ENCODE measurements at regions not wholly inside any gene's neighbourhood (a gene's known extent, or its start where the extent isn't known, plus 50 kb on each side); places are given as distances from the start of the nearest gene placed in this dataset.
"Not testable (repeated sequence)": the region's sequence is repeated elsewhere in the genome, so short reads cannot be mapped to it uniquely, and the experiment has no call there.

- no peak for DNase-seq (ENCODE audit: low read depth in 2 of 2)
Measured at GRCh38 chr9:107588393-107588792, 98.8 kb upstream of the KLF4 start.

GRCh38 chr9:107587191-107587963 is 97.8 kb upstream of the KLF4 start:
- DNase-seq (ENCODE audit: low read depth in 2 of 2) = no peak

DNA sequence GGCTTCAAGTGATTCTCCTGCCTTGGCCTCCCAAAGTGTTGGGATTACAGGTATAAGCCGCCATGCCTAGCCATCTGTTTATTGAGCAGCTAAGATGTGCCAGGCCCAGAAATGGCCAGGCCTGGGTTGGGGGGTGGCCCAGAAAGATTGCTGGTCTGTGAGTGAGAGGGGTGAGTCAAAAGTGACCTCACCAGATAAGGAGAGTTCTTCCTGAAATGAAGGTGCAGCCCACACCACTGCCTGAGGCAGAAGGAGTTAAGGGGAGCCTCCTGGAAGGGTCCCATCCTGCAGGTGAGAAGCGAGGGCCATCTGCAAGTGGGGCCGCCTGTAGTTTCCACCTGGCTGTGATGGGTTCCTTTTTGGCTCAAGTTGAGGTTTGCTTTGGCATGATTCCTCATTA is 96.9 kb upstream of the KLF4 start:
- DNase-seq (ENCODE audit: low read depth in 2 of 2) = no peak

- no peak for DNase-seq (ENCODE audit: low read depth in 2 of 2)
Measured at GRCh38 chr9:107585465-107585864, 95.9 kb upstream of the KLF4 start.

DNA sequence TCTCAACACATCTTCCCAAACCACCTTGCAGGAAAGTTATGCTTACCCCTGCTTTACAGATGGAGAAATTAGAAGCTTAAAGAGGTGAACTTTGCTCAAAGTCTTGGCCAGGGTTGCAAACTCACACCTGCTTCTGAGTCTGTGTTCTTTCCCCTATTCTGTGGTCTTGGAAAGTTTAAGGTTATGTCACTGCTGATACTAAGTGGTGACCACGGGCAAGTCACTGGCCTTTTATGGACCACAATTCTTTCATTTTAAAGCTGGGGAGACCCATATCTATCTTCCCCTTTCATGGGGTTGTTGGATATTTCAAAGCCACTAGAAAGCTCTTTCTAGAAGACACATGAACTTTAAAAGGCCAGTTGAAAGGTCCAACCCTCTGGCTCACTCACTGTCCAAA is 95.4 kb upstream of the KLF4 start:
- DNase-seq (ENCODE audit: low read depth in 2 of 2) = no peak

DNA sequence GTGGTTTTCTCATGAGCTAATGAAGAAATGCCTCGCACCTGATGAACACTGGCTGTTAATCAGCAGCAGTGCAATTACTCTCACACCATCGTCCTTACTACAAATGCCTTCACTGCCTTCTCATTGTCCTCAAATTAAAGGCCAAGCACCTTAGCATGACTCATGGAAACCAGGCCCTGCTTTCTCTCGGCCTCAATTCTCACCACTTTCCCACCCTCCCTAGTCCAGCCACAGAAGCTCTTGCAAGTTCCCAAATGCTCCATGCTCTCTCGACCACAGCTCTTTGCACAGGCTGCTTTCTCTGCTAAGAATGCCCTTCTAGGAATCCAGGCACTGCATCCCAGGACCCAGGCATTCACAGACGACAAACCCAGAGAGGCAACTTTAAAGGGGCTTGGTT is 94.6 kb upstream of the KLF4 start:
- no peak for DNase-seq (ENCODE audit: low read depth in 2 of 2)

DNA sequence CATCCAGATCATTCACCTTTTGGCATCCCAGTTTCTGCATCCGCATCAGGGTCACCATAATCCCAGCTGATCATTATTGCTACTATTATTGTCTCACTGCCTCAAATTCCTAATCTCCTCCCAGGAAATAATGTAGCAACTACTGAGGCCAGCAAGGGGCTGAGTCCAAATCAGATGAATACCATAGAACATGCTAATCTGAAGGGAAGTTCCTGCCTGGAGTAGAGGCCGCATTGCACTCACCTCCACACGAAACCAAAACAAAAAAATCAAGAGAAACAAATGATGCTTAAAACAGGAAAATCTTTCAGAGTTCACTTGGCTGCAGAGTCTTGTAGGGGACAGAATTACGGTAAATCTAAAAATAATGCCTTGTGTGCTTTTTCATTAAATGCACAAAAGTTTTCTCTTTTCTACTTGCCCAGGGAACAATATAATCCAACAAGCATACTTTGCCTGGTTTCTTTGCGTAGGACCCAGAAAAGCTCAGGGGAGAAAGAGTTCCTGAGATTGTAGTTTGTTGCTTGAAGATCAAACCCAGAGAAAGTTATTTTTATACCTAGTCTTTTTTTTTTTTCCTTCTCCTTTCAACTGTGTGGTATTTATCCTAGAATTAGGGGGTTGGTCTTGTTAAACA is 87.7 kb upstream of the KLF4 start:
- DNase-seq (ENCODE audit: low read depth in 2 of 2) = no peak

GRCh38 chr9:107571148-107571547 is 81.6 kb upstream of the KLF4 start:
- no peak for DNase-seq (ENCODE audit: low read depth in 2 of 2)

DNA sequence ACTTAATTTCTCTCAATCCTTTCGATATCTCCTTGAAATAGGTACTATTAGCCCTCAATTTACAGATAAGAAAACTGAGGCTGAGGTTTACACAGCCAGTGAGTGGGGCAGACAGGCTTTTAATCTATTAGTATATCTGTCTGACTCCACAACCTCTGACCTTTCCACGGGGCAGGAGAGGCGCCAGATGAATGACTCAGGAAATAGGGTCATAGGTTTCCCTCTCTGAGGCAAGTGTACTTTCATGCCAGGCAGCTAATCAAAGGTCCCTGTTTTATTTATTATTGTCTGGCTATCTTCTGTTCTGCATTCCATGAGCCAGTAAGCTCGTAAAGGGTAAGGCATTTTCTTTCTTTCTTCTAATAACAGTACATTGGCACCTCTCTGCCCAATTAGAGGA is 79.6 kb upstream of the KLF4 start:
- no peak for DNase-seq (ENCODE audit: low read depth in 2 of 2)

GRCh38 chr9:107568406-107568805 is 78.8 kb upstream of the KLF4 start:
- not testable (repeated sequence) for DNase-seq (ENCODE audit: low read depth in 2 of 2)

DNA sequence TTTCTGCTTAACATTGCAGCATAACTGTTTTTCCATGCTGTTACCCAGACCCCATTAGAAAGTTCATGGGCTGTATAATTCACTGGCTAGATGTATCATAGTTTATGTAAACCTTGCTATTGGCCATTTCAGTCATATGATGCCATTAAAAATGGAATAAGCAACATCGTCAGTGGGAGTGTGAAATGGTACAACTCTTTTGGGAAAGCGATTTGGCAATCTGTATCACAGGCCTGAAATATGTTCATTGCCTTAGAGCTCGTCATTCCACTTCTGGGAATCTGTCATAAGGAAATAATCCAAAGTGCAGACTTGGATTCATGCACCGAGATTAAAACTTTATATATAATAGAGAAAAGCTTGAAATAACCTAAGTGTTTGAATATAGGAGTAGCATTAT is 77.9 kb upstream of the KLF4 start:
- no peak for DNase-seq (ENCODE audit: low read depth in 2 of 2)

DNA sequence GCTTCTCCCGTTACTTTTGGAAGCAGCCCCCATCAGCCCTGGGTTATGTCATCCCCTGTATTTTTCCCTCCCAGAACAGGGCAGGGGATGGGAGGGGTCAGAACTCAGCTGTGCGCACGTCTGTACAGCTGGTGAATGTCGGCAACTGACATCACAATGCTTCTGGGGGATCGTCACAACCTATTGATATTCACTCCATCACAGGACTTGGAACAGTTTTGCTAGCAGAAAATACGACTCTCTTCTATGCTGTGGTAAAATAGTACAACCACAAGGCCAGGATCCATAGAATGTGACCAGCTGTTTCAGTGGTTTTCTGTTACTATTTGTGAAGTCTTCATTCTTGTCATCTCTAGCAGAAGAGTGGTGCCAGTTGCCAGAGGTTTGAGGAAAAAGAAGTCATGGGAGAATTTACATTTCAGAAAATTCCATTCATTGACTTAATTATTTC is 77.1 kb upstream of the KLF4 start:
- no peak for DNase-seq (ENCODE audit: low read depth in 2 of 2)

DNA sequence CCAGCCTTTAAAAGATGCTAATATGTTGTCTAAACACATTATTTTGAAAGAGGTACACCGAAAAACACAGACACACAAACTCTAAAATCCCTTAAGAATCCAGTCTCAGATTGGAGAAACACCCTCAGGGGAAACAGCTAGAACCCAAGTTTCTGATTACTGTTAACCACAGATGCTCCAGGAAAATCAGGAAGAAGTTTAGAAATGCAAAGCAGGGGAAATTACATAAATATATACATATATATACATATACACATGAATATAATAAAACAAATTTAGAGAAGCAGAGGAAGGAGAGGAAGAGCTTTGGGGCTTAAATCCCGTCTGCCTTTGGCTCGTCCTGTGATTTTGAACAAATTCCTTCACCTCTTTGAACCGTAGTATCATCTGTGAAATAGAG is 73.2 kb upstream of the KLF4 start:
- no peak for DNase-seq (ENCODE audit: low read depth in 2 of 2)

GRCh38 chr9:107559494-107560086 is 70.0 kb upstream of the KLF4 start:
- DNase-seq (ENCODE audit: low read depth in 2 of 2) = no peak

DNA sequence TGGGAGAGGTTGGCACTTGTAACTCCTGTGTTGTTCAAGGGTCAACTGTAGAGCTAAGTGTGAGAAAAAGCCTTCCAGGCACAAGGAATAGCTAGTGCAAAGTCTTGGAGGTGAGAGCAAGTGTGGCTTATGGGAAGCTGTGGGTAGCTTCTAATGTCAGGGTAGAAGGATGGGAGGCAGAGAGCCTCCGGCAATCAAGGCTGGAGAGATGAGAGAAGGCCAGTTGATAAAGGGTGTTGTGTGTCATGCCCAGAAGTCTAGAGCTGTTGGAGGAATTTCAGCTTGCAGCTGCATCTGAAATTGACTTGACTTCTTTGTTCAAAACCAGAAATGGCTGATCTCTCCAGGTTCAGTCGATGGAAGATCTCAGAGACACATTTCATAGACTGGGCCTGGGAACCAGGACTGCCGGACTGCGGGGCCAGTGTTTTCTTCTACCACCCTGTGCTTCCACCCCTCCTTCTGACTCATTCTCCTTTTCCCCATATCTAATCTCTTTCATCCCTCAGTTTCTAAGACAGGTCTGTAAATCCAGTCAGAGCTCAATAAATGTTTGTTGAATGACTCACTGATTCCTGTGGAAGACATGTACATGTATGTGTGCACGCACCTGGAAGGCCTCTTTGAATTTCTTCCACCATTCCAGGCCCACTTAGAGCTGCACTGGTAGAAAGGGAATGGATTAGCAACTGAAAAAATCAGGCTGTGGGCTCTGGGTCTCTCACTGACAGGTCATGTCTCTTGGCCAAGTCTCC is 67.8 kb upstream of the KLF4 start:
- DNase-seq (ENCODE audit: low read depth in 2 of 2) = no peak

GRCh38 chr9:107554636-107555035 is 65.1 kb upstream of the KLF4 start:
- no peak for DNase-seq (ENCODE audit: low read depth in 2 of 2)

GRCh38 chr9:107548298-107549142 is 59.0 kb upstream of the KLF4 start:
- DNase-seq (ENCODE audit: low read depth in 2 of 2) = no peak

- no peak for DNase-seq (ENCODE audit: low read depth in 2 of 2)
Measured at GRCh38 chr9:107547772-107548297, 58.3 kb upstream of the KLF4 start.

- no peak for DNase-seq (ENCODE audit: low read depth in 2 of 2)
Measured at GRCh38 chr9:107547303-107547702, 57.7 kb upstream of the KLF4 start.

DNA sequence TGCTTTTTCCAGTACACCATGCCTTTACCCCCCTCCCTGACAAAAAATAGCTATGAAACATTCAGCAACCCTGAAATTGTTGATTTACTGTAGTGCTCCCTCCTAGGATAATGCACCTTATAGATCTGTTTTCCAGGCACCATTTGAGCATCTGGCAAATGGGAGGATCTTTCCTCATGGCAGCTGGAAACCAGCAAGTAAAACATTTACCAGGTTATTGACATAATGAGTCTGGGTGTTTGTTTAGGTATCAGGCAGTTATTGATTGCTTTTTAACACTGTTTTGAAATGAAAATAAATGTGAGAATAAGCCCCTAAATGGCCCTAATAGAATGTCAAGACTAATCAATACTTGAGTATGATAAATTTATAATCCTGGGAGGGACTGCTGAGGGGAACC is 57.3 kb upstream of the KLF4 start:
- DNase-seq (ENCODE audit: low read depth in 2 of 2) = no peak

DNA sequence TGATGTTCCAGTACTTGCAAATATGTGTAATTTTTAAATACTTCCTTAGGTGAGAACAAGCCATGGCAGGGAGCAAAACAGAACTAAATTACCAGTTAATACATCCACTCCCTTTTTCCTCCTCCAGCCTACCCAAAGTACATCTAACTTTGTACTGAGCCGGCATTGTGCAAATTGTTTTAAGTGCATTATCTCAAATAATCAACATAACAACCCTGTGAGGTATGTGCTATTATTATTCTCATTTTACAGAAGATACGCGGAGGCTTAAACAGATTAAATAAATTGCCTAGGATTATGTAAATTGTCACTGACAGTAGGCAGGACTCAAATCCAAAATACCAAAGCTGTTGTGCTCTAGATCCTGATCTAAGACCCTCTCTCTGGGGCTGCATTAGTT is 55.5 kb upstream of the KLF4 start:
- no peak for DNase-seq (ENCODE audit: low read depth in 2 of 2)
